ENCODE measurements at regions not wholly inside any gene's neighbourhood (a gene's known extent, or its start where the extent isn't known, plus 50 kb on each side); places are given as distances from the start of the nearest gene placed in this dataset.
"Not testable (repeated sequence)": the region's sequence is repeated elsewhere in the genome, so short reads cannot be mapped to it uniquely, and the experiment has no call there.

DNA sequence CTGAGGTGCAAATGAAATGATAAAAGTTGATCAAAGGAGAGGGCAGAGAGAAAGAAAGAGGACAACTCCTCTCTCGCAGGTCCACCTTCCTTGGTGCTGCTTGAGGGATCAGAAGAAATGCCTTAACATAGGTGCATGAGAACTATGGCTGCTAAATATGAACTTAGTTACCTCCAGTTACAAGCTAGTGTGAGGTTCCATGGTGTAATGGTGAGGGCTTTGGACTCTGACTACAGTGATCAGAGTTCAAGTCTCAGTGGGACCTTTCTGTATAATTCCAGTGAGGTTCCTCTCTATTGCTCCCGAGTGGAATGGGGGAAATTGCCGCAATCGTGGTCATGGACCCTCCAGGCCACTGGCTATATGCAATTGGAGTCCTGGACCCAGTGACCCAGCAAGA lies 387.3 kb downstream of the FAM72C start:
- no peaks in the 10 kb centered on the region for H3K36me3 ChIP-seq (ENCODE audit: control insufficient read depth, insufficient read depth, low read length)
- H3K27ac ChIP-seq (ENCODE audit: low read depth, low read length) = no peak overlapping the region
- no peaks in the 10 kb centered on the region for H3K4me1 ChIP-seq (ENCODE audit: control insufficient read depth, insufficient read depth, low read length)
- no peaks in the 10 kb centered on the region for H3K27me3 ChIP-seq (ENCODE audit: control insufficient read depth, insufficient read depth, low read length)
- no peak overlapping the region for H3K4me3 ChIP-seq (ENCODE audit: low read depth, low read length)
- no peak overlapping the region for H3K9ac ChIP-seq (ENCODE audit: low read depth, low read length)
- peaks cover 67% of the 10 kb centered on the region for H3K9me3 ChIP-seq (ENCODE audit: control insufficient read depth, insufficient read depth, low read length)

DNA sequence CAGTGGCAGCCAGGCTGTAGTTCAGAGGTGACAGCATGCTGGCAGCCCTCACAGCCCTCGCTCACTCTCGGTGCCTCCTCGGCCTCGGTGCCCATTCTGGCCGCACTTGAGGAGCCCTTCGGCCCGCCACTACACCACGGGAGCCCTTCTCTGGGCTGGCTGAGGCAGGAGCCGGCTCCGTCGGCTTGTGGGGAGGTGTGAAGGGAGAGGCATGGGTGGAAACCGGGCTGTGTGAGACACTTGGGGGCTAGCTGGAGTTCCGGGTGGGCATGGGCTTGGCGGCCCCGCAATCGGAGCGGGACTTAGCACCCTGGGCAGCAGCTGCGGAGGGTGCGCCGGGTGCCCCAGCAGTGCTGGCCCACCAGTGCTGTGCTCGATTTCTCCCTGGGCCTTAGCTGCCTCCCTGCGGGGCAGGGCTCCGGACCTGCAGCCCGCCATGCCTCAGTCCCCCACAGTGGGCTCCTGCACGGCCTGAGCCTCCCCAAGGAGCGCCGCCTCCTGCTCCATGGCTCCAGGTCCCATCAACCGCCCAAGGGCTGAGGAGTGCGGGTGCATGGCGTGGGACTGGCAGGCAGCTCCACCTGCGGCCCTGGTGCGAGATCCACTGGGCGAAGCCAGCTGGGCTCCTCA lies 396.8 kb downstream of the FAM72C start:
- Histone ChIP-seq H3K4me1 (ENCODE audit: control insufficient read depth, insufficient read depth, low read length) (no peaks in the 10 kb centered on the region), H3K9ac (ENCODE audit: low read depth, low read length) (no peak overlapping the region), H3K36me3 (ENCODE audit: control insufficient read depth, insufficient read depth, low read length) (no peaks in the 10 kb centered on the region), H3K27me3 (ENCODE audit: control insufficient read depth, insufficient read depth, low read length) (no peaks in the 10 kb centered on the region), H3K9me3 (ENCODE audit: control insufficient read depth, insufficient read depth, low read length) (peaks cover 58% of the 10 kb centered on the region), H3K27ac (ENCODE audit: low read depth, low read length) (no peak overlapping the region), H3K4me3 (ENCODE audit: low read depth, low read length) (no peak overlapping the region)

DNA sequence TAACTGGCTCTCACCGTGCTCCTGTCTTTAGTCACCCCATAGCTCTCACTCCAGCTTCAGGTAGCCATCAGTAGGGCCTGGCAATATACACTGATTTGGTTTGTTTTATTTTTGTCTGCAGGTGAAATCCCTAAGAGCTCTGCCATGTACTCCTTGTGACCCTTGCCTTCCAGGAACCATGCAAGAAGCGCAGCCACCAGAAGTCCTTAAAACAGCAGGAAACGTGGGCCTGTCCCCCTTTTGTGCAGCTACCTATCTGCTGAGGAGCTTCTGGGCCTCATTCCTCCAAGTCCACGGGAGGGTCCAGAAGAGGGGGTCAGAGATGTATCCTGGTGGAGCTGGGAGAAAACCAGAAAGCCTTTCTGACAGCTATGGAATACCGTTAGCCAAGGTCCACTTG lies 399.1 kb downstream of the FAM72C start:
- H3K4me3 ChIP-seq (ENCODE audit: low read depth, low read length); H3K36me3 ChIP-seq (ENCODE audit: control insufficient read depth, insufficient read depth, low read length); H3K27me3 ChIP-seq (ENCODE audit: control insufficient read depth, insufficient read depth, low read length); H3K27ac ChIP-seq (ENCODE audit: low read depth, low read length); H3K9ac ChIP-seq (ENCODE audit: low read depth, low read length); H3K4me1 ChIP-seq (ENCODE audit: control insufficient read depth, insufficient read depth, low read length): not testable (repeated sequence)
- peaks cover 75% of the 10 kb centered on the region for H3K9me3 ChIP-seq (ENCODE audit: control insufficient read depth, insufficient read depth, low read length)

DNA sequence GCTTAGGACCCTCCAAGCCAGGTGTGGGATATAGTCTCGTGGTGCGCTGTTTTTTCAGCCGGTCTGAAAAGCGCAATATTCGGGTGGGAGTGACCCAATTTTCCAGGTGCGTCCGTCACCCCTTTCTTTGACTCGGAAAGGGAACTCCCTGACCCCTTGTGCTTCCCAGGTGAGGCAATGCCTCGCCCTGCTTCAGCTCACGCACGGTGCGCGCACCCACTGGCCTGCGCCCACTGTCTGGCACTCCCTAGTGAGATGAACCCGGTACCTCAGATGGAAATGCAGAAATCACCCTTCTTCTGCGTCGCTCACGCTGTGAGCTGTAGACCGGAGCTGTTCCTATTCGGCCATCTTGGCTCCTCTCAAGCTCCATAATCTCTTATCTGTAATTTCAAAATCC lies 408.0 kb downstream of the FAM72C start:
- not testable (repeated sequence) for H3K4me3 ChIP-seq (ENCODE audit: low read depth, low read length); H3K4me1 ChIP-seq (ENCODE audit: control insufficient read depth, insufficient read depth, low read length); H3K27ac ChIP-seq (ENCODE audit: low read depth, low read length); H3K27me3 ChIP-seq (ENCODE audit: control insufficient read depth, insufficient read depth, low read length); H3K36me3 ChIP-seq (ENCODE audit: control insufficient read depth, insufficient read depth, low read length); H3K9ac ChIP-seq (ENCODE audit: low read depth, low read length)
- H3K9me3 ChIP-seq (ENCODE audit: control insufficient read depth, insufficient read depth, low read length) = peaks cover 36% of the 10 kb centered on the region

DNA sequence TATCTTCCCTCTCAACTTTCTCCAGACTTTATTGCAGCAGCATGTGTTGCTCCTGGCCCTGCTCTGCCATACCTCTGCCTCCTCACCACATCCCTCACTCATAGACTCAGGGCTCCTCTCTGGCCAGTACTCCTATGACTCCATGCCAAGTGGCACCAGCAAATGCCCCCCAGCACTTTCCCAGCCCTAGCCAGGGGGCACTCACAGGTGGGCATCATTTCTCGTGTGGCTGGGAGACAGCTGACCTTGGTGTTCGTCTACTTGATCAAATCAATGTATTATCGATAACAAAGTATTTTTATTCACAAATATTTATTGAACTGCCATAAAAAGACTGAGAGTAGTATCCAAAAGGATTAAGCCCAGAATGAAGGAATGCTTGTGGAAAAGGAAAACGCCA lies 418.2 kb downstream of the FAM72C start:
- Histone ChIP-seq H3K9me3 (ENCODE audit: control insufficient read depth, insufficient read depth, low read length) (peaks cover 81% of the 10 kb centered on the region), H3K27me3 (ENCODE audit: control insufficient read depth, insufficient read depth, low read length) (no peaks in the 10 kb centered on the region), H3K27ac (ENCODE audit: low read depth, low read length) (no peak overlapping the region), H3K36me3 (ENCODE audit: control insufficient read depth, insufficient read depth, low read length) (no peaks in the 10 kb centered on the region), H3K9ac (ENCODE audit: low read depth, low read length) (no peak overlapping the region), H3K4me3 (ENCODE audit: low read depth, low read length) (no peak overlapping the region), H3K4me1 (ENCODE audit: control insufficient read depth, insufficient read depth, low read length) (no peaks in the 10 kb centered on the region)

DNA sequence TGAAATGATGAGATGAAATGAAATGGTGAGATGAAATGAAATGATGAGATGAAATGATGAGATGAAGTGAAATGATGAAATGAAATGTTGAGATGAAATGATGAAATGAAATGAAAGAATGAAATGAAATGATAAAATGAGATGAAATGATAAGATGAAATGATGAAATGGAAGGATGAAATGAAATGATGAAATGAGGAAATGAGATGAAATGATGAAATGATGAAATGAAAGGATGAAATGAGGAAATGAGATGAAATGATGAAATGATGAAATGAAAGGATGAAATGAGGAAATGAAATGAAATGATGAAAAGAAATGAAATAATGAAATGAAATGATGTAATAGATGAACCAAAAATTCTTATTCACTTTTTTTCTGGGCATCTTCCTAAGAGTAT lies 467.1 kb downstream of the FAM72C start:
- H3K4me3 ChIP-seq (ENCODE audit: low read depth, low read length); H3K9ac ChIP-seq (ENCODE audit: low read depth, low read length); H3K27ac ChIP-seq (ENCODE audit: low read depth, low read length); H3K9me3 ChIP-seq (ENCODE audit: control insufficient read depth, insufficient read depth, low read length); H3K27me3 ChIP-seq (ENCODE audit: control insufficient read depth, insufficient read depth, low read length); H3K4me1 ChIP-seq (ENCODE audit: control insufficient read depth, insufficient read depth, low read length); H3K36me3 ChIP-seq (ENCODE audit: control insufficient read depth, insufficient read depth, low read length): not testable (repeated sequence)

DNA sequence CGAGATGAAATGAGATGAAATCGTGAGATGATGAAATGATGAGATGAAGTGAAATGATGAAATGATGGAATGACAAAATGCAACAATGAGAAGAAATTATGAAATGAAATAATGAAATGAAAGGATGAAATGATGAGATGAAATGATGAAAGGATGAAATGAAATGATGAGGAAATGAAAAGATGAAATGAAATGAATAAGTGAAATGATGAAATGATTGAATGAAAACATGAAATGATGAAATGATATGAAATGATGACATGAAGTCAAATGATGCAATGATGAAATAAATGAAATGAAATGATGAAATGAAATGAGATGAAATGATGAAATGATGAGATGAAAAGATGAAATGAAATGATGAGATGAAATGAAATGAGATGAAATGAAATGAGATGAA lies 467.7 kb downstream of the FAM72C start:
- not testable (repeated sequence) for H3K9ac ChIP-seq (ENCODE audit: low read depth, low read length); H3K27me3 ChIP-seq (ENCODE audit: control insufficient read depth, insufficient read depth, low read length); H3K4me3 ChIP-seq (ENCODE audit: low read depth, low read length); H3K9me3 ChIP-seq (ENCODE audit: control insufficient read depth, insufficient read depth, low read length); H3K27ac ChIP-seq (ENCODE audit: low read depth, low read length); H3K4me1 ChIP-seq (ENCODE audit: control insufficient read depth, insufficient read depth, low read length); H3K36me3 ChIP-seq (ENCODE audit: control insufficient read depth, insufficient read depth, low read length)

DNA sequence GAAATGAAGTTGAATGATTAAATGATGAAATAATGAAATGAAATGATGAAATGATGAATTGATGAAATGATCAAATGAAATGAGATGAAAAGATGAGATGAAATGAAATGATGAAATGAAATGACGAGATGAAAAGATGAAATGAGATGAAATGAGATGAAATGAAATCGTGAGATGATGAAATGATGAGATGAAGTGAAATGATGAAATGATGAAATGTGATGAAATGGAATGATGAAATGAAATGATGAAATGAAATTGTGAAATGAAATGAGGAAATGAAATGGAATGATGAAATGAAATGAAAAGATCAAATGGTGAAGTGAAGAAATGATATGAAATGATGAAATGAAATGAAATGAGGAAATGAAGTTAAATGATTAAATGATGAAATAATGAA lies 468.7 kb downstream of the FAM72C start:
- not testable (repeated sequence) for H3K36me3 ChIP-seq (ENCODE audit: control insufficient read depth, insufficient read depth, low read length); H3K27ac ChIP-seq (ENCODE audit: low read depth, low read length)

DNA sequence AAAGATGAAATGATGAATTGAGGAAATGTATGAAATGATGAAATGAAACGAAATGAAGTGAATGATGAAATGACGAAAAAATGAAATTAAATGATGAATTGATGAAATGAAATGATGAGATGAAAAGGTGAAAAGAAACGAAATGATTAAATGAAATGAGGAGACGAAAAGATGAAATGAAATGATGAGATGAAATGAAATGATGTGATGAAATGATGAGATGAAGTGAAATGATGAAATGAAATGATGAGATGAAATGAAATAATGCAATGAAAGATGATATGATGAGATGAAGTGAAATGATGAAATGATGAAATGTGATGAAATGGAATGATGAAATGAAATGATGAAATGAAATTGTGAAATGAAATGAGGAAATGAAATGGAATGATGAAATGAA lies 469.7 kb downstream of the FAM72C start:
- not testable (repeated sequence) for H3K36me3 ChIP-seq (ENCODE audit: control insufficient read depth, insufficient read depth, low read length); H3K27me3 ChIP-seq (ENCODE audit: control insufficient read depth, insufficient read depth, low read length); H3K4me3 ChIP-seq (ENCODE audit: low read depth, low read length); H3K27ac ChIP-seq (ENCODE audit: low read depth, low read length); H3K4me1 ChIP-seq (ENCODE audit: control insufficient read depth, insufficient read depth, low read length); H3K9ac ChIP-seq (ENCODE audit: low read depth, low read length); H3K9me3 ChIP-seq (ENCODE audit: control insufficient read depth, insufficient read depth, low read length)

More for the DNA sequence above, 468.7 kb downstream of the FAM72C start:
- H3K4me1 ChIP-seq (ENCODE audit: control insufficient read depth, insufficient read depth, low read length); H3K9me3 ChIP-seq (ENCODE audit: control insufficient read depth, insufficient read depth, low read length); H3K27me3 ChIP-seq (ENCODE audit: control insufficient read depth, insufficient read depth, low read length); H3K4me3 ChIP-seq (ENCODE audit: low read depth, low read length); H3K9ac ChIP-seq (ENCODE audit: low read depth, low read length): not testable (repeated sequence)

DNA sequence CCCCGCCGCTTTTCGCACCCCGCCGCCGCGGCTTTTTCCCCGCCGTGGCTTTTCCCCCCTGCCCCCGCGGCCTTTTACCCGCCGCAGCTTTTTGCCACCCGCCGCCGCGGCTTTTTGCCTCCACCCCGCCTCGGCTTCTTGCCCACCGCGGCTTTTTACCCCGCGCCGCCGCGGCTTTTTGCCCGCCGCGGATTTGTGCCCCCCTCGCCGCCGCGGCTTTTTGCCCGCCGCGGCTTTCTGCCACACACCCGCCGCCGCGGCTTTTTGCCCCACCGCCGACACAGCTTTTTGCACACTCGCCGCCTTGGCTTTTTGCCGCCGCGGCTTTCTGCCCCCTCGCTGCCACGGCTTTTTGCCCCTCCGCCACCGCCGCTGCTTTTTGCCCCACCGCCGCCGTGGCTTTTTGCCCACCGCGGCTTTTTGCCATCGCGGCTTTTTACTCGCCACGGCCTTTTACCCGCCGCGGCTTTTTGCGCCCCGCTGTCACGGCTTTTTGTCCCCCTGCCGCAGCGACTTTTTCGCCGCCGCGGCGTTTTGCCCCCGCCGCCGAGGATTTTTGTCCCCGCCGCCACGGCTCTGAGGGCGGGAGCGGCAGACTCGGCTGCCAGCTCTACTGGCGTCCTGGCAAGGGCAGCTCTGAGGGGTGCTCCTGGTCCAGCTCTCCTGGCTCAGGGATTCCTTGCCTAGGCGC lies 473.6 kb downstream of the FAM72C start:
- H3K4me3 ChIP-seq (ENCODE audit: low read depth, low read length); H3K27ac ChIP-seq (ENCODE audit: low read depth, low read length); H3K36me3 ChIP-seq (ENCODE audit: control insufficient read depth, insufficient read depth, low read length); H3K9me3 ChIP-seq (ENCODE audit: control insufficient read depth, insufficient read depth, low read length); H3K4me1 ChIP-seq (ENCODE audit: control insufficient read depth, insufficient read depth, low read length); H3K9ac ChIP-seq (ENCODE audit: low read depth, low read length); H3K27me3 ChIP-seq (ENCODE audit: control insufficient read depth, insufficient read depth, low read length): not testable (repeated sequence)

DNA sequence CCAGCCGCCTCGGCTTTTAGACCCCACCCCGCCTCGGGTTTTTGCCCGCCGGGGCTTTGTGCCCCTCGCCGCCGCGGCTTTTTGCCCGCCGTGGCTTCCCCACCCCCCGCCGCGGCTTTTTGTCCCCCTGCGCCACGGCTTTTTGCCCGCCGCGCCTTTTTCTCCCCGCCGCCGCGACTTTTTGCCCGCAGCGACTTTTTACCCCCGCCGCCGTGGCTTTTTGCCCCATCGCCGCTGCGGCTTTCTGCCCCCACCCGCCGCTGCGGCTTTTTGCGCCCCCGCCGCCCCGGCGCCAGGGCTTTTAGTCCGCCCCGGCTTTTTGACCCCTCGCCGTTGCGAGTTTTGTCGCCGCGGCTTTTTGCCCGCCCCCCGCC lies 474.4 kb downstream of the FAM72C start:
- no peaks in the 10 kb centered on the region for H3K4me1 ChIP-seq (ENCODE audit: control insufficient read depth, insufficient read depth, low read length)
- H3K27me3 ChIP-seq (ENCODE audit: control insufficient read depth, insufficient read depth, low read length) = peaks cover 3% of the 10 kb centered on the region
- H3K9ac ChIP-seq (ENCODE audit: low read depth, low read length) = no peak overlapping the region
- H3K36me3 ChIP-seq (ENCODE audit: control insufficient read depth, insufficient read depth, low read length) = no peaks in the 10 kb centered on the region
- no peak overlapping the region for H3K27ac ChIP-seq (ENCODE audit: low read depth, low read length)
- no peak overlapping the region for H3K4me3 ChIP-seq (ENCODE audit: low read depth, low read length)
- no peaks in the 10 kb centered on the region for H3K9me3 ChIP-seq (ENCODE audit: control insufficient read depth, insufficient read depth, low read length)
